Bronchial epithelial cell (primary cell): ENCODE measurements at regions not wholly inside any gene's neighbourhood (a gene's known extent, or its start where the extent isn't known, plus 50 kb on each side); places are given as distances from the start of the nearest gene placed in this dataset.
"Not testable (repeated sequence)": the region's sequence is repeated elsewhere in the genome, so short reads cannot be mapped to it uniquely, and the experiment has no call there.

ENCODE experiments used
- DNase-seq: peaks from one replicate; pipeline ENCODE4 v3.0.0-alpha.2; 2010; ENCODE audit warnings: low read depth
- FAIRE-seq: peaks from 2 replicates; lab custom pipeline; 2011; peaks lifted over from hg19 to GRCh38; lab: Jason Lieb, UNC
- H3K27me3 ChIP-seq: 2 replicates; pipeline ENCODE4 v1.5.1; 2011; ENCODE audit warnings: low read length; ENCODE audit not compliant: control insufficient read depth, insufficient read depth
- H3K36me3 ChIP-seq: 2 replicates; pipeline ENCODE4 v1.5.1; 2011; ENCODE audit warnings: low read length; ENCODE audit not compliant: control insufficient read depth, insufficient read depth
- H3K4me3 ChIP-seq: 2 replicates; pipeline ENCODE4 v1.5.1; 2011; ENCODE audit warnings: mild to moderate bottlenecking, low read depth, low read length, control low read depth
- TF ChIP-seq, protein P1 (sequence below): IDR thresholded peaks from 2 replicates; pipeline ENCODE4 v1.5.1; 2011; ENCODE audit warnings: mild to moderate bottlenecking, moderate library complexity, low read length, control low read depth, inconsistent platforms; ENCODE audit not compliant: insufficient read depth, severe bottlenecking

DNA sequence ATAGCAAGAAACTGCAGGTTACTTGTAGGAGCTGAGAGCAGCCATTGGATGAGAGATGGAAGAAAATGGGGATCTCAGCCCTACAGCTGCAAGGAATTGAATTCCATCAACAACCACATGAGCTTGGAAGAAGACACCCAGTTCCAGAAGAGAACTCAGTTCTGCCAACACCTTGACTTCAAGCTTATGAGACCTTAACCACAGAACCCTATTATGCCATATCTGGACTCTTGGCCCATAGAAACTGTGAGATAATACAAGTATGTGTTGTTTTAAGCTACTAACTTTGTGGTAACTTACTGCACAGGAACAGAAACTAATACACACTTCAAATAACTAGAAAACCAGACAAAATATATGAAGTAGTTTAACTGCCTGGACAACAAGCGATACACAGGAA lies 212.4 kb upstream of the CACNA2D1 start:
- no peak for FAIRE-seq

GRCh38 chr7:82650095-82650494 lies 206.5 kb upstream of the CACNA2D1 start:
- not testable (repeated sequence) for FAIRE-seq, H3K27me3 ChIP-seq, DNase-seq, H3K36me3 ChIP-seq, H3K4me3 ChIP-seq

More for the DNA sequence above, 212.4 kb upstream of the CACNA2D1 start:
- Histone ChIP-seq H3K36me3 (no peaks in the 10 kb centered on the region), H3K27me3 (no peaks in the 10 kb centered on the region), H3K4me3 (no peak overlapping the region)
- no peak for DNase-seq
- TF ChIP-seq, protein P1, sequence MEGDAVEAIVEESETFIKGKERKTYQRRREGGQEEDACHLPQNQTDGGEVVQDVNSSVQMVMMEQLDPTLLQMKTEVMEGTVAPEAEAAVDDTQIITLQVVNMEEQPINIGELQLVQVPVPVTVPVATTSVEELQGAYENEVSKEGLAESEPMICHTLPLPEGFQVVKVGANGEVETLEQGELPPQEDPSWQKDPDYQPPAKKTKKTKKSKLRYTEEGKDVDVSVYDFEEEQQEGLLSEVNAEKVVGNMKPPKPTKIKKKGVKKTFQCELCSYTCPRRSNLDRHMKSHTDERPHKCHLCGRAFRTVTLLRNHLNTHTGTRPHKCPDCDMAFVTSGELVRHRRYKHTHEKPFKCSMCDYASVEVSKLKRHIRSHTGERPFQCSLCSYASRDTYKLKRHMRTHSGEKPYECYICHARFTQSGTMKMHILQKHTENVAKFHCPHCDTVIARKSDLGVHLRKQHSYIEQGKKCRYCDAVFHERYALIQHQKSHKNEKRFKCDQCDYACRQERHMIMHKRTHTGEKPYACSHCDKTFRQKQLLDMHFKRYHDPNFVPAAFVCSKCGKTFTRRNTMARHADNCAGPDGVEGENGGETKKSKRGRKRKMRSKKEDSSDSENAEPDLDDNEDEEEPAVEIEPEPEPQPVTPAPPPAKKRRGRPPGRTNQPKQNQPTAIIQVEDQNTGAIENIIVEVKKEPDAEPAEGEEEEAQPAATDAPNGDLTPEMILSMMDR: no peak

DNA sequence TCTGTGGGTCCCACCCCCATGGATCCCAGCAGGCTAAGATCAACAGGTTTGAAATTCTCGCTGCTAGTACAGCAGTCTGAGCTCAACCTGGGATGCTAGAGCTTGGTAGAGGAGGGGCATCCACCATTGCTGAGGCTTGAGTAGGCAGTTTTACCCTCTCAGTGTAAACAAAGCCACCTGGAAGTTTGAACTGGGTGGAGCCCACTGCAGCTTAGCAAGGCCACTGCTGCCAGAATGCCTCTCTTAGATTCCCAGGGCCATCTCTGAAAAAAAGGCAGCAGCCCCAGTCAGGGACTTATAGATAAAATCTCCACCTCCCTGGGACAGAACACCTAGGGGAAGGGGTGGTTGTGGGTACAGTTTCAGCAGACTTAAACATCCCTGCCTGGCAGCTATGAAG lies 190.0 kb upstream of the CACNA2D1 start:
- no peaks in the 10 kb centered on the region for H3K36me3 ChIP-seq
- TF ChIP-seq, protein P1: no peak
- no peaks in the 10 kb centered on the region for H3K27me3 ChIP-seq
- FAIRE-seq: no peak
- no peak for DNase-seq
- H3K4me3 ChIP-seq: no peak overlapping the region

GRCh38 chr7:82631998-82632397 lies 188.4 kb upstream of the CACNA2D1 start:
- TF ChIP-seq, protein P1: no peak
- Histone ChIP-seq H3K36me3 (no peaks in the 10 kb centered on the region), H3K27me3 (no peaks in the 10 kb centered on the region), H3K4me3 (no peak overlapping the region)
- DNase-seq: no peak
- no peak for FAIRE-seq

GRCh38 chr7:82629583-82629982 lies 186.0 kb upstream of the CACNA2D1 start:
- FAIRE-seq (no peak), DNase-seq (no peak)
- H3K27me3 ChIP-seq: no peaks in the 10 kb centered on the region
- TF ChIP-seq, protein P1: no peak
- no peaks in the 10 kb centered on the region for H3K36me3 ChIP-seq
- H3K4me3 ChIP-seq: no peak overlapping the region

DNA sequence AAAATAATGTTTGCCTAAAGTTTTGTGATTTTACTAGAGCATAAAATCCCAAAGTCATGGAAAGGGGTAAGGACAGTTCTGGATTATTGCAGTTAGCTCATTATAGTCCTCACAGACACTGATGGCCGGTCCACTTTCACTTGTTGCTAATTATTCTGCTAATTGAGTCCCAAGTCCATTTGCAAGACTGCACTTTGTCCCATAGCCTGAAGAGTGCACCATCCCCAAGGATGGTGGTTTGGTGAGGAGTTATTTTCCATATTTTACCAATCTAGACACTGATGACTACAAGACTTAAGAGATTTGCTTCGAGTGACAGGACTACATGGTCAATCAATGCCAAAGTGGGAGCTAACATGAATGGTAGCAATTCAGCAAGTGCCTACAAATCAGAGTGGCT lies 181.8 kb upstream of the CACNA2D1 start:
- Histone ChIP-seq H3K27me3 (no peaks in the 10 kb centered on the region), H3K4me3 (no peak overlapping the region), H3K36me3 (no peaks in the 10 kb centered on the region)
- FAIRE-seq (no peak), DNase-seq (peak; percentile 8)
- TF ChIP-seq, protein P1: peak; percentile 12
